Activated T-cell treated with anti-CD3 and anti-CD28 coated beads, Interleukin-2, amount 50 U/mL, for 48 hours (primary cell): ENCODE measurements at regions not wholly inside any gene's neighbourhood (a gene's known extent, or its start where the extent isn't known, plus 50 kb on each side); places are given as distances from the start of the nearest gene placed in this dataset.
"Not testable (repeated sequence)": the region's sequence is repeated elsewhere in the genome, so short reads cannot be mapped to it uniquely, and the experiment has no call there.

ENCODE experiments used
- DNase-seq, 2 experiments: peaks; one replicate each; pipeline ENCODE4 v3.0.0-alpha.2; 2020

DNA sequence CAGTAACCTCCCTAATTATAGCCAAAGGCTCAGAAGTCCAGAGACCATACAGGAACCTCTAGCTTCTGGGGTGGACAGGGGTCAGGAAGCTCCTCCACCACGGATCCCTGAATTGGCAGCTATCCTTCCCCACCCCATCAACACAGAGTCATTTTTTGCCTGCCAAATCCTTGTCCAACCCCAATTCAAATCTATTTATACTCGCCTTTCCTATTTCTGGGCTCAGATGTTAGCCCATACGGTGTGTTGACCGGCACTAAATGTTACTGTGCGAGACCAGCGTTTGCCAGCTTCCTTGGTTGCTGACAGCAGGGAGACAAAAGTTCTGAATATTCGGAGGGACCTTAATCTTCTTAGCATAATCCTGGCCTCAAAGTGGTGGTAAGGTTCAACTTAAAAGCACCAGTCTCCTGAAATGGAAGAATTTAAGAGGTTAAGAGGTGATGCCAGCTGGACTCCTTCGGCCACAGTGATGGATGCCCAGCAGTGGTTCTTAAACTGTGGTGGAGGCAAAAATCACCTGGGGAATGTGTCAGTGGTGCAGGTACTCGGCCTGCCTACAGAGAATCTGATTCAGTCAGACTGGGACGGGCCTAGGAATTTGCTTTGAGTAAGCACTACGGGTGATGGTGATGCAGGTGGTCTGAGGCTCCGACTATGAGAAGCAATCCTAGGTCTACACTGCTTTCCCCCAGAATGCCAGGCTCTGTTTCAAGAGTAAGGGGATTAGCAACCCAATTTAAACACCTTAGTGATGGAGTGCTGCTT lies 204.8 kb upstream of the MEF2C start:
- DNase-seq, result no peak

DNA sequence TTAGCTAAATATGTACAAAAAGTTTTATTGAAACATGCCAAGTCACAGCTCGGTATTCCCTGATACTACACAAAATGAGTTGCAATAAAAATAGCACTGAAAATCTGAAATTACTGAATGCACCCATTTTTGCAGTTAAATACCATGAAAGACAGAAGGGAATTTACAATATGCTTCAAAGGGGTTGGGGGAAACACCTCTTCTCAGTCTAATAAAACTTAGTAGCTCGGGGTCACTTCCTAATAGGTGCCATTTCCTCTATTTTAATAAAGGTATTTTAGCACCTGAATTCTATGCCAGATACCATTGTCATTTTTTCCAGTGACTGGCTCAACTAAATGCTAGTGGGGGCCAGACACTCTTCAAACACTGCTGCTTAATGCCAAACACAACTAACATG lies 204.1 kb upstream of the MEF2C start:
- DNase-seq, result no peak

DNA sequence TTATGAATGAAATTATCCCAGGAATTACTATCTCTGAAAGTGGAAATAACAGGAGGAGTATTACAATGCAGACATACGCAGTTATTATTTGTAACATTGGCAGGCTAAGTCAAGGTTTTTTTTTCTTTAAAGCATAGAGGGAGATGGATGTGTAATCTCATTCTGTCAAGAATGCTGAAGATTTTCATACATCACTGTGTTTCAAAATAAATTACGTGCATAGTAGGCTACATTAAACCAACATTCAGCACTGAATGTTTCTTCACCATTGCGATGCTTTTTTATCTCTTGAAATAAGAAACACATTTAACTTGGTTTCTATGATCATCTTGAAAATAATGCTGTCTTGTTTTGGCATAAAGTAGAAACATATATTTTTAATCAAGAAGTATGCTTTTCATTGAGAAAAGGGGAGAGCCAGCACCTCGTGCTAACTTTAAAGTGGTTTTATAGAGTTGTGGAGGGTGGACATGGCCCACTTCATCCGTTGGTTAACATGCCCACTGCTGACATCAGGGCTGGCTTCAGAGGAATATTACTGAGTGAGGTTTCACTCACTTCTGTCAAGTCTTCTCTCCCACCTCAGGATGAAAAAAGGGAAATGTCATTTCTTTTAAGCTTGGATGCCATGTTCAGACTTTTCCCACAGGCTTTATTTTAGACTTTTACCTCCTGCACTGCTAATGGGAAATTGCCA lies 203.6 kb upstream of the MEF2C start:
- no peak for DNase-seq

DNA sequence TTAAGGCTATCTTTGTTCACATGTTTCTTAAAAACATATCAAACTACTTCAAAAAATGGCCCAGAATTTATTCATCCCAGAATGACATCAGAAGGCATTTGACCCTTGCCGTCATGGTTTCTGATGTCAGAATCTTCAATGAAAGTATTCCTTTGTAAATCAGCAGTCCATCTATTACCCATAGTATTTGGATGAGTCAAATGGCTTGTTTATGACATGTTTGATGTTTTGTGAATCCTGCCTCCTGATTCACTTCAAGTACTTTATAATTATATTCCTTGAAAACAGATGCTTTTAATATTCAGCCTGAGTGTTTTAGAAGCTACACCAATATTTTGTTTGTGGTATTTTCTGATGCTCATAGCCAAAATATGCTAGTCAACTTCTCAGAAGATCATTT lies 200.8 kb upstream of the MEF2C start:
- DNase-seq, result no peak

DNA sequence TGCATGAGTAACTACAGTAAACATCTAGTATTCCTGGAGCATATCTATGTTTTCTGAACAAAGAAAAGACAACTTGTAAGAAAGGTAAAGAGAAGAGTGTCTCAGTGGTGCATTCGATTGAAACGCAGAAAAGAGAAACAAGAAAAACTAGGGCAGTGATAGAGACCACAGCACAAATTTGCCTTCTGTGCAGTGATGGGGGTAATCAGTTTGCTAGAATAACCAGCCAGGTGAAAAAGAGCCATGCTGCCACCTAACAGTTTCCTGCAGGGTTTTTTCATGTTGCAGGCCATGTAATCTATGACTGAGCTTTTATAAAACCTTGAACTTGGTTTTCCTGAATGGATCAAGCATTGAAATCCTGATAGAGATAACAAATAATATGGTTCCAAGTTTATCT lies 198.4 kb upstream of the MEF2C start:
- no peak for DNase-seq

DNA sequence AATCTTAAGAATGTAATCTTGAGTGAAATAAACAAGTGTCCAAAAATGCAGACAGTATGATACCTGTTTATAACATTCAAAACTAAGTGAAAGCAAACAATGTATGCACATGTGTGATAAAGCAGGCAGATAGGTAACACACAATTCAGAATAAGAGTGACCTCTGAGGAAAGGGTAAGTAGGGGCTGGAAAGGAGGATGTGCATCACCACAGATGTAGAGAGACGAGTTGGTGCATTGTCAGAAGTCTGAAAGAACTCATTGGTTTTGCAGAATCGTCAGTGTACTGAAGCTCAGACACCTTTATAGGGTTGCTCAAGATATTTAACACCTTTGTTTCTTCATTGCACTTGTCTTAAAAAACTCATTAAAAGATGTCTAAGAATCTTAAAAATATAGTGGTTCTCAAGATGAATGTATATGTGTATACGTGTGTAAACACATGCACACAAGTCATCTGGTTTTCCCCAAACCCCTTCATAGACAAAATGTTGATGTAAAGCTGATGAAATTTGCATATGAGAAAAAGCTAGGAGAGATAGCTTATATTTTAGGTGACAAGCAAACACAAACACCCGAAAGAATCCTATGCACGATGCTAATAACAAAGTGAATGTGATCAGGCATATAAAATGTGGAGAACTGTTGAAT lies 197.6 kb upstream of the MEF2C start:
- no peak for DNase-seq

DNA sequence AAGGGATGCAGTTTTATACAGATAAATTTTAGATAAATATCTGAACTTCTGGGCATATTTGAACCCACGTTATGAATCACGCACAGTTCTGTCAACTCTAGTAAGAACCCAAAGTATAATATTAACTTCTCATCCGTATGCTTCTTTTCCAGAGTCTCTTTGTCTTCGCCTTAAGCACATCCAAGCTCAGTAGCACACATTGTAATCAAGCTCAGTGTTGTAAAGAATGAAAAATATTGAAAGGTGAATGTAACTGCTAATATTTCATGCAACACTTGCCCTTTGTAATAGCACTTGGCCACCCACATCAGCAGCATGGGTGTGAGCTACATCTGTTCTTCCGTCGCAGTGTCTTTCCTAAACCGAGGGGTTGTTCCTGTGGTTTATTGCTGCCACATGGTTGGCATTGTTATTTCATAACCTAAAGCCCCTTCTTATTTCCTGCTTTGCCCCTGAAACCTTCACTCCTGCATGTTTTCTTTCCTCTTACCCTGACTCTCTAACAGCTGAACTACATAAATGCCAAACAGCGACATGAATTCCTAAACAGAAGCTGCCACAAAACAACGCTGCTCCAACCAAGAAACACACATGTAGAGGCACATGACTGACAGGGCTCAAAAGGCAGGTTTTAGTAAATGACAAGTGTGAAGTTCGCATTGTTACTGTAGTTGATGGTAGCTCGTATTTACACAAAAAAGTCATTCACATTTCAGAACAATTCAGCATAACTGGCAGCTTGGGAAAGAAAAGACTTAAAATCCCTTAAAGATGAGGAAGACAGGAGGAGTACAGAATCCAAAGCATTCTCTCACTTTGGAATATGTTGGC lies 190.1 kb upstream of the MEF2C start:
- DNase-seq, result no peak

DNA sequence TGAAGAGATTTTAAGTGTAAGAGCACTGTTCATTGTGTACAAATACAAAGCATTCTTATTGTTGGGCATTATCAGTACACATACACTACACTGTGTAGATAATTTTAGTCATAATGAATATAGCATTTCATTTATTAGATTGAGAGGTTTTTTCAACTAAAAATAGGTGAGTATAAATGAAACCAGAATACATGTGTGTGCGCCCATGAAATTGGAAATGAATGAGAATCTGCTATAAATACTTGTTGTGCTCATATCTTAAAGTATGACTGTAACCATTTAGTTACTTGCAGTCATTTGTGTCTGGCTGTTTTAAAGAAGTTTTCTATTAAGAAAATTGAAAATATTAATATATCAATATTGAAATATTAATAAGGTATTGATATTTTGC lies 189.0 kb upstream of the MEF2C start:
- no peak for DNase-seq

DNA sequence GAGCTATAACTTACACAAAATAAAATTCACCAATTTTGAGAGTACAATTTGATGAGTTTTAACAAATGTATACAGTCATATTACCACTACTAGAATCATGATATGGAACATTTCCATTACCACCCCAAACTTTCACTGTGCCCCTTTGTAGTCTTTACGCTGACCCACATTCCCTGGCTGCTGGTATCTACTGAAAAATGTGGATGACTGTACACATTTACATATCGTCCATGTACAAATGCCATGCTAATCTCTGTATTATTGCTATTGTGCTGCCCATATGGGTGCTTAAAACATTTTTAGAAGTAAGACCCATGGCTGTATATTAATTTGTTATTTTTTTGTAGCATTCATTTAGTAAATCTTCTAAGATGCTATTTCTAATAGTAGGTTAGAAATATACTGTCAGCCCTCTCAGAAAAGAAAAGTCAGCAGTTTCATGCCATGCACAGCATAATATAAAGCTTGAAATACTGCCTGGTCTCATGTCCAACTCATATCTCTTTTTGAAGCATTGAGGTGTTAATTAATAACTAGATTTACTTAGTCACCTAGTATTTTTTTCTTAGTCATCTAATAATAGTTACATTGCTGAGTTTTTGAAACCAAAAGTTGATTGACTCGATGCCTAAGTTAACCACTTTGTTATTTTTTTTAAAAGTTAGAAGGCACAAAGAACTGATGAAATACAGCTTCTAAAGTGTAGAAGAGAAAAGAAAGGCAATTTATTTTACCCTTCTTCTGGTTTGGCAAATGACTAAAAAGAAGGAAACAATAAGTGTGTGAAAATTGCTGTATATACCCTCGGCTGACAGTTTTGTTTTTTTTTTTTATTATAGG lies 188.3 kb upstream of the MEF2C start:
- no peak for DNase-seq

DNA sequence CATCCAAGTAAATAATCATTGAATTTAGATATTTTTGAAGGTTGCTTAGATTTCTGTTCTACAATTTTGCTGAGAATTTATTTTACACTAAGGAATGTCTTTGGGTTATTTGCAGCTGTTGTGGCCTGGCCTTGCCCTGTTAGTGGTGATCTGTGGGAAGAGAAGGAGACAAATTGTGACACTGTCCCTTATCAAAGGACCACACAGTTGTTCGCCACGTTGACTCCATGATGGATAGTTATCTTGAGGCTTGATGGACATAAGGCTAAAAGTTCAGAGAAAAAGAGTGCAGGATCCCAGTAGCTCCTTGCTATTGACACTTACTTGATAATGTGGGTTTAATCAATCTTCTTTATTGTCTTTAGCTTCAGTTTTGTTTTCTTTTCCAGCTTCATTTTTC lies 186.6 kb upstream of the MEF2C start:
- DNase-seq, result no peak

DNA sequence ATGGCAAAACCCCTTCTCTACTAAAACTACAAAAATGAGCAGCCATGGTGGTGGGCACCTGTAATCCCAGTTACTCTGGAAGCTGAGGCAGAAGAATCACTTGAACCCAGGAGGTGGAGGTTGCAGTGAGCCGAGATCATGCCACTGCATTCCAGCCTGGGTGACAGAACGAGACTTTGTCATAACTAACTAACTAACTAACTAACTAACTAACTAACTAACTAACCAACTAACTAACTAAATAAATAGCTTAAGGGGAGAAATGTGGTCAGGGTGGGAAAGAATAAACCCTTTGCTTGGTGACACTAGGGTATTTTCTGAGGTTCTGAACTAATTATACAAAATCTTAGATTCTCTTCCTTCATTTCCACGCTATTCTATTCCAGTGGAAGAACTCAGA lies 184.4 kb upstream of the MEF2C start:
- DNase-seq, result no peak

DNA sequence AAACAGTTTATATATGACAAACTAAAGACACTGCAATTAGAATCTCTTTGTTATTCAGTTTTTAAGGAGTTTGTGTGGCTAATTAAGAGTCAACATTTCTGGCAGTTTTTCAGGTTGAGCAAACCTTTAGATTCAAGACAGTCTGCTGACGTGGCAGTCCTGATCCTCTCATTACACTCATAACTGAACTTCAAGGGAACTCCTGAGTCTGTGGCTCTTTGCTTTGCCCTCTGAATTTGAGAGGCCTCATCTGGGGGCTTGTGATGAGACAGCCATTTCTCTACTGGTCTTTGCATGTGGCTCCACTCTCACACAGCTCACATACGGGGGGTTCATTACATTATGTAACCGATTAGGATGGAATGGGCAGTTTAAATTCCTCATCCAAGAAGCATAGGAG lies 182.9 kb upstream of the MEF2C start:
- DNase-seq, result no peak

DNA sequence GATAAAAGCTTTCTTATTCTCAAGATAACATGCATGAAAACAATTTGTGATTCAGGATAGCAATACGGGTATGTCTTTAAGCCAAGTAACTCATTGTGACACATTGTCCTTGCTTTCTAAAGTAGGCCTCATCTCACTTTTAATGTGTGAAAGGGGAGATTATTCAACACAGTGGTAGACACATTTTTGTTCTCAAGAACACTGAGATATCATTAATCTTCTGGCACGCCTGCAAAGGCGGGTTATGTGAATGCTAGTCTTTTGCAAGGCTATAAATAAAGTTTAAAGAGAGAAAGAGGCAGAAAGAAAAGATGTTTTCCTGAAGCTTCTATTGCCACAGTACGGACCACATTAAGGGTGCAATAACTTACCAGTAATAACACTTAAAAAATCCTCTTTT lies 181.8 kb upstream of the MEF2C start:
- DNase-seq, result no peak

DNA sequence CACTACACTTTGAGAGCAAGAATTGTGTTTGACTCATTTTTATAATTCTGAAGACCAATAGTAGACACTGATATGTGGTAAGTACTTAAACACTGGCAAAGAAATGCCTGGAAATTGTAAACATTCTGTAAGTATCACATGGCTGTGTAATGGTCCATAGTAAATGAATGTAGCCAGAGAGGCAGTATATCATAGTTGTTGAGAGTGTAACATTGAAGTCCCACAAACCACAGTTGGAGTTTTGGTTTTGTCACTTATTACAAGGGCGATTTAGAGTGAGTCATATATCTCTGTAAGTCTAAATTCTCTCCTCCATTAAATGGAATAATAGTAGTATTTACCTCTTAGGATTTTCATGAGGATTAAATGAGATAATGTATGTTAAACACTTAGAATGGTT lies 181.1 kb upstream of the MEF2C start:
- no peak for DNase-seq

DNA sequence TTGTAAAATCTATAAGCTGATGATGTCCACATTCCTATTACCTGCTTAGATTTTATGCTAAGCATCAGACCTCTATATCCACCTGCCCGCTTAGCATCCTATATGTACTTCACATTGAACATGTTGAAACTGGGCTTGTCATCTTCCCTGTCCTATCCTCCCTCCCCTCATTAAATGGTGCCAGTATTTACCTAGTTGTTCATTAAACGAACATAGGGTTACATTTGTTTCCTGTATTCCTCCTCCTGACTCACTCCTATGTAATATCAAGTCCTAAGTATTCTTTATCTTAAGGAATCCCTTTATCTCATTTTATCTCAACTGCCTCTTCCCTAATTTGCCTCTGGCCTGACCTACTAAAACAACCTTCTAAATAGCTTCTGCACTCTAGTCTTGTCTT lies 177.8 kb upstream of the MEF2C start:
- DNase-seq, result no peak

DNA sequence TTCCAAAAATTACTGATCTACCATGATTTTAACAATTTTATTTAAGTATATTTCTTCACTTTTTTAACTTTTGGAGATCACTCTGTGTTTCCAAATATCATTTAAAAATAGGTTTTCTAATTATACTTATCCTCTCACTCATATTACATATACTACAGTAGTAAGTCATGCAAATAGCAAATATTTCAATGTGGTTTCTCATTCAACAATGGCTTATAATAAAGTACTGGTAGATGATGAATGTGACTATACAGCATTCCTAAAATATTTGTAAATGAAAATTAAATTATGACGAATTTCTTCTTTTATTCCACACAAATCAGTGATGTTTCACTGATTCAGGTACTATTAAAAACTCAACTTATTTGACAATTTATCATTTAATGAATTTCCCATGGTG lies 176.3 kb upstream of the MEF2C start:
- DNase-seq, result no peak

DNA sequence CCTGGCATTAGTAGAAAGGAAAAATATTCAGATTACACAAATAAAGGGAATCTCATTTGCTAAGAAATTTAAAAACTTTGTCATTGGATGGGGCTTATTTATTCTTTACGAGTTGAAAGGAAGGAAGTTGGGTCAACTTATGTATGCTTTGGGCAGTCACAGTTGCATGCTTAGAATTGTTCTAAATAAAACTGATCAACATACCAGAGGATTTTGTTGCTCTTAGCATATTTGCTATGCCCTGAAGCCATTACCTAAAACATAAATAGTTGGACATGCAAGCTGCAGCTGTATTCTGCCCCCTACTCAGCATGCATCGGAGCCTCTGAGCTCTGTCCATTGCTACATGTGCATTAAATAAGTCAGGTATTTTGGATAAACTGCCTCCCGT lies 172.7 kb upstream of the MEF2C start:
- DNase-seq, result no peak

DNA sequence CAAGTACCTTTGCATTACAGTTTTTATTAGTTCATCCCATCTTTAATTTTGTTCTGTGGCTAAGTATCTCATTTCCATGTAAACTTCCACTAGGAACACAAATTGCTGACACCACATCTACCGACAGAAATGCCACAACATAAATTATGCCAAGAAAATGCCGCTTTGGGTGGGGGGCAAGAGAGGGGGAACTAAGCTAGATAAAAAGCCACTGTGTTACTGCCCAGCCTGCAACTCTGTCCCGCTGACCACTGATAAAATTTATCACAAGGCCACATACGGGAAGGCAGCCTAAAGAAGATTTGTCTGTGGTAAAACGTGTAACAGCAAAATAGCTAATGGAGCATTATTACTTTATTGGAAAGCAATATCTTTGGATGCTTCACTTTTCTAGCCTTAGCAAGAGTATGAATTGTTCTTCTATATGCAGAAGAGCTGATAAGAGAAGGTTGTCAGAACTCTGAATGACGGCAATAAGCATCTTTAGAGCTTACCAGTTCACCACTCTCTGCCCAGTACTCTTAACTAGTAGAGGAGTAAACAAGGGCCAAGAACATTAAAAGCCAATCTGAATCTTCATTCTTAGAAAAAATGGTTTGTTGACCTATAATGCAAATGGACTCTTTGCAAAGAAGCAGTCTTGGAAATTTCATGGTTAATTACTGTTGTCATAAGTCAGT lies 172.2 kb upstream of the MEF2C start:
- DNase-seq, result no peak

DNA sequence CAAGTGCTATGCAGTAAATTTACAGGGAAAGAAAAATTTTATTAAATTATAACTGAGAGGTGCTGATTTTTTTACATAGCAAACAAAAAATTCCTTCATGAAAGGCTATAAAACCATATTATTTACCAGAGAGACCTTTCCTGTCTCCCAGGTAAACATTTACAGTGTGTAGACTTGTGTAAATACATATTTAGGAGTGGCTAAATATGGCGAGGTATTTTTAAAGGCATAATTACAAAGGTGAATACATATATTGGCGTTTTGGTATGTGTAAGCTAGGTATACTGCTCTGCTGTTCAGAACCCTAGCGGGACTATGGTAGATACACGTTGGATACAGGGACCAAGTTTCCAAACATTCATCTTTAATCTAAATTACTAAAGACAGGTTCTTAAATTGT lies 170.6 kb upstream of the MEF2C start:
- DNase-seq, result no peak

DNA sequence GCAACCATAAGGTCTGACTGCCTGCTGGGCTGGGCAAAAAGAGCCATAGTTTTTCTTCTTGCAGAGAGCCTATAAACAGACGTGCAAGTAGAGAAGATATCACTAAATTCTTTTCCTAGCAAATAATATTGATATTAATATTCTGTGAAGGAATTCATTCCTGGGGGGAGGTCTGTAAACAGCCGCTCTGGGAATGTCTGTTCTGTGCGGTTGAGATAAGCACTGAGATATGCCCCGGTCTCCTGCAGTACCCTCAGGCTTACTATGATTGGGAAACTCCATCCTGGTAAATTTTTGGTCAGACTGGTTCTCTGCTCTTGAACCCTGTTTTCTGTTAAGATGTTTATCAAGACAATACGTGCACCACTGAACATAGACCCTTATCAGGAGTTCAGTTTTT lies 167.1 kb upstream of the MEF2C start:
- DNase-seq, result not testable (repeated sequence)

DNA sequence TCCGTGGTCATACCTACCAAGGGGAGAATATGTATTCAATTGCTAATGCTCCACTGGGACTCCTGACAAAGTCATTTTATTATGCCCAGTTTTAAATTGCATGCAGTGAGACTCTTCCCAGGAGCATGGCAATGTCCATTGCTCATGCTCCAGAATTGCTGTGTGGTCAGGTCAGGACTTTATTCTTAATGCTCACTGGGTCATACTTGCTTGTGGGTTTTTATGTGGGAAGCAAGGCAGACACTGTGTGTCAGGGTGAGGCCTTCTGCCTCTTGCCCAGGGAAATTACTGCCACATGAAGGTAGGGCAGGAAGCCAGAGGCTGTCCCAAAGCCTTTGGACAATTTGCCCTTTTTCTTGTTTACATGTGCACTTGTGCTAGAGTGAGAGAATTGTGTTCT lies 164.6 kb upstream of the MEF2C start:
- DNase-seq, result no peak

DNA sequence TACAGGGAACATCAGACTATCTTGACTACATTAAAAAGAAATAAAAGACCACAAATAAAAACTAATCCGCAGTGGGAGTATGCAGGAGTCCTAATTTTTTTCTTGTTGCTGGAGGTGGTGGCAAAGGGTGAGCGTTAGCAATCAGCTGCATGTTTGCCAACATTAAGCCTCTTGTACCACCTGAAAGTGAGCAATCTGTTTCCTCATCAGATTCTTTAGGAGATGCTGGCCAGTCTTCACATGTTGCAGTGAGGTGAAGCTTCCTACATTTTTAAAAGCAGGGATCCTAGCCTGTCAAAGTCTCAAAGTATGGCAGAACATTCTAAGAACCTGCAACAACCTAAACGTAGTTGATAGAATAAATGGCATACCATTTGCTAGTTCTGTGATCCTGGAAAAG lies 162.2 kb upstream of the MEF2C start:
- no peak for DNase-seq
